Islet precursor cell (in vitro differentiated cells): ENCODE measurements at regions not wholly inside any gene's neighbourhood (a gene's known extent, or its start where the extent isn't known, plus 50 kb on each side); places are given as distances from the start of the nearest gene placed in this dataset.

Experiments used
- DNase-seq: peaks from one replicate; pipeline ENCODE4 v3.0.0-alpha.2; 2018

GRCh38 chr7:117974891-117975290 is 101.7 kb upstream of the CTTNBP2 start:
- DNase-seq: no peak

GRCh38 chr7:117975476-117975875 is 102.2 kb upstream of the CTTNBP2 start:
- DNase-seq: no peak

GRCh38 chr7:117979954-117980497 is 106.8 kb upstream of the CTTNBP2 start:
- DNase-seq: no peak

GRCh38 chr7:117982071-117983055 is 109.1 kb upstream of the CTTNBP2 start:
- DNase-seq: no peak

- DNase-seq: no peak
Measured at GRCh38 chr7:117986645-117987269, 113.5 kb upstream of the CTTNBP2 start.

- no peak for DNase-seq
Measured at GRCh38 chr7:117990834-117991233, 117.6 kb upstream of the CTTNBP2 start.

- no peak for DNase-seq
Measured at GRCh38 chr7:117992635-117993376, 119.6 kb upstream of the CTTNBP2 start.

- peak; percentile 89 for DNase-seq
Measured at GRCh38 chr7:117993377-117994003, 120.2 kb upstream of the CTTNBP2 start.

GRCh38 chr7:117995850-117996650 is 122.8 kb upstream of the CTTNBP2 start:
- no peak for DNase-seq

GRCh38 chr7:117997862-117998825 is 124.9 kb upstream of the CTTNBP2 start:
- no peak for DNase-seq

- no peak for DNase-seq
Measured at GRCh38 chr7:118000480-118001202, 127.4 kb upstream of the CTTNBP2 start.

- DNase-seq: peak; percentile 78
Measured at GRCh38 chr7:118003476-118003875, 130.2 kb upstream of the CTTNBP2 start.

- peak; percentile 72 for DNase-seq
Measured at GRCh38 chr7:118005026-118005425, 131.8 kb upstream of the CTTNBP2 start.

GRCh38 chr7:118006979-118007378 is 133.7 kb upstream of the CTTNBP2 start:
- DNase-seq: no peak

GRCh38 chr7:118009419-118009818 is 136.2 kb upstream of the CTTNBP2 start:
- DNase-seq: no peak

GRCh38 chr7:118011652-118012051 is 138.4 kb upstream of the CTTNBP2 start:
- no peak for DNase-seq

- DNase-seq: no peak
Measured at GRCh38 chr7:118013252-118014010, 140.2 kb upstream of the CTTNBP2 start.

- DNase-seq: no peak
Measured at GRCh38 chr7:118022546-118022945, 149.3 kb upstream of the CTTNBP2 start.

GRCh38 chr7:118026791-118027190 is 153.6 kb upstream of the CTTNBP2 start:
- DNase-seq: no peak
